Suppressor macrophage treated with lipopolysaccharide for 4 hours (primary cell): ENCODE measurements at regions not wholly inside any gene's neighbourhood (a gene's known extent, or its start where the extent isn't known, plus 50 kb on each side); places are given as distances from the start of the nearest gene placed in this dataset.
"Not testable (repeated sequence)": the region's sequence is repeated elsewhere in the genome, so short reads cannot be mapped to it uniquely, and the experiment has no call there.

Experiments
- DNase-seq: peaks from one replicate; pipeline ENCODE4 v3.0.0-alpha.2; 2020

GRCh38 chr6:147924598-147924997, 416.1 kb downstream of the SAMD5 start:
- no peak for DNase-seq

- DNase-seq: no peak
These were observed 416.8 kb upstream of the SASH1 start for GRCh38 chr6:147925826-147926225.

GRCh38 chr6:147930745-147931144, 411.9 kb upstream of the SASH1 start:
- DNase-seq: no peak

- no peak for DNase-seq
These were observed 409.4 kb upstream of the SASH1 start for GRCh38 chr6:147933224-147933623.

GRCh38 chr6:147935656-147936055, 407.0 kb upstream of the SASH1 start:
- DNase-seq: no peak

GRCh38 chr6:147936703-147937470, 405.8 kb upstream of the SASH1 start:
- DNase-seq: no peak

GRCh38 chr6:147941143-147941542, 401.5 kb upstream of the SASH1 start:
- DNase-seq: no peak

GRCh38 chr6:147942363-147942762, 400.3 kb upstream of the SASH1 start:
- DNase-seq: no peak

- no peak for DNase-seq
These were observed 398.5 kb upstream of the SASH1 start for GRCh38 chr6:147944122-147944521.

- DNase-seq: no peak
These were observed 395.1 kb upstream of the SASH1 start for GRCh38 chr6:147947521-147947920.

- no peak for DNase-seq
These were observed 392.5 kb upstream of the SASH1 start for GRCh38 chr6:147949981-147950622.

- DNase-seq: no peak
These were observed 392.0 kb upstream of the SASH1 start for GRCh38 chr6:147950623-147950987.

GRCh38 chr6:147951726-147952125, 390.9 kb upstream of the SASH1 start:
- no peak for DNase-seq

GRCh38 chr6:147954938-147955337, 387.7 kb upstream of the SASH1 start:
- no peak for DNase-seq

- DNase-seq: no peak
These were observed 384.0 kb upstream of the SASH1 start for GRCh38 chr6:147958683-147959082.

GRCh38 chr6:147961481-147962141, 381.0 kb upstream of the SASH1 start:
- DNase-seq: no peak

GRCh38 chr6:147965448-147965847, 377.2 kb upstream of the SASH1 start:
- DNase-seq: not testable (repeated sequence)

- no peak for DNase-seq
These were observed 371.7 kb upstream of the SASH1 start for GRCh38 chr6:147970970-147971369.

- DNase-seq: no peak
These were observed 370.2 kb upstream of the SASH1 start for GRCh38 chr6:147972448-147972847.

- no peak for DNase-seq
These were observed 368.8 kb upstream of the SASH1 start for GRCh38 chr6:147973806-147974205.

- DNase-seq: no peak
These were observed 368.3 kb upstream of the SASH1 start for GRCh38 chr6:147974376-147974775.

- no peak for DNase-seq
These were observed 364.7 kb upstream of the SASH1 start for GRCh38 chr6:147977851-147978465.

GRCh38 chr6:147979966-147980365, 362.7 kb upstream of the SASH1 start:
- DNase-seq: no peak
